Parathyroid adenoma (tissue), 2 donors: ENCODE measurements at regions not wholly inside any gene's neighbourhood (a gene's known extent, or its start where the extent isn't known, plus 50 kb on each side); places are given as distances from the start of the nearest gene placed in this dataset.

ENCODE experiments used
- H2AFZ ChIP-seq: fragments of 300-600 bp; sonication (generic); one replicate; pipeline ENCODE4 v1.7.0; 2017; ENCODE audit warnings: antibody characterized with exemption, mild to moderate bottlenecking
- H3K27ac ChIP-seq: fragments of 300-600 bp; sonication (generic); one replicate; pipeline ENCODE4 v1.7.0; 2017
- H3K27me3 ChIP-seq: fragments of 300-600 bp; sonication (generic); one replicate; pipeline ENCODE4 v1.7.0; 2017; ENCODE audit warnings: low read length; ENCODE audit not compliant: control insufficient read depth, insufficient read depth
- H3K36me3 ChIP-seq: fragments of 300-600 bp; sonication (generic); one replicate; pipeline ENCODE4 v1.7.0; 2017; ENCODE audit warnings: low read length; ENCODE audit not compliant: control insufficient read depth, insufficient read depth
- H3K4me1 ChIP-seq: fragments of 300-600 bp; sonication (generic); one replicate; pipeline ENCODE4 v1.7.0; 2017; ENCODE audit warnings: control low read depth
- H3K4me2 ChIP-seq: fragments of 300-600 bp; sonication (generic); one replicate; pipeline ENCODE4 v1.7.0; 2017; ENCODE audit warnings: low read length
- H3K4me3 ChIP-seq: fragments of 300-600 bp; sonication (generic); one replicate; pipeline ENCODE4 v1.7.0; 2017; ENCODE audit warnings: low read depth, low read length
- H3K79me2 ChIP-seq: fragments of 300-600 bp; sonication (generic); one replicate; pipeline ENCODE4 v1.7.0; 2017; ENCODE audit warnings: control low read depth
- H3K9ac ChIP-seq: fragments of 300-600 bp; sonication (generic); one replicate; pipeline ENCODE4 v1.7.0; 2017; ENCODE audit warnings: mild to moderate bottlenecking
- H3K9me3 ChIP-seq: fragments of 300-600 bp; sonication (generic); one replicate; pipeline ENCODE4 v1.7.0; 2017; ENCODE audit warnings: low read length; ENCODE audit not compliant: control insufficient read depth
- CTCF ChIP-seq: fragments of 300-600 bp; sonication (generic); IDR thresholded peaks from one replicate; pipeline ENCODE4 v1.7.0; 2017; ENCODE audit warnings: antibody characterized with exemption, mild to moderate bottlenecking
- donor health status: primary hyperparathyroidism.

- H2AFZ ChIP-seq = no peak overlapping the region
- no peak overlapping the region for H3K27ac ChIP-seq
- no peak overlapping the region for H3K4me2 ChIP-seq
- H3K4me1 ChIP-seq = no peaks in the 10 kb centered on the region
- no peaks in the 10 kb centered on the region for H3K9me3 ChIP-seq
- no peak overlapping the region for H3K4me3 ChIP-seq
- H3K9ac ChIP-seq = no peak overlapping the region
- TF ChIP-seq CTCF = no peak
- no peaks in the 10 kb centered on the region for H3K27me3 ChIP-seq
- H3K79me2 ChIP-seq = no peaks in the 10 kb centered on the region
- H3K36me3 ChIP-seq = no peaks in the 10 kb centered on the region
These were observed 693.9 kb downstream of the SATB2 start for GRCh38 chr2:198763793-198764192.

- H3K4me2 ChIP-seq = no peak overlapping the region
- H3K36me3 ChIP-seq = no peaks in the 10 kb centered on the region
- H3K79me2 ChIP-seq = no peaks in the 10 kb centered on the region
- H3K27me3 ChIP-seq = no peaks in the 10 kb centered on the region
- H3K4me3 ChIP-seq = no peak overlapping the region
- no peaks in the 10 kb centered on the region for H3K9me3 ChIP-seq
- H3K4me1 ChIP-seq = no peaks in the 10 kb centered on the region
- H2AFZ ChIP-seq = no peak overlapping the region
- no peak for TF ChIP-seq CTCF
- H3K9ac ChIP-seq = no peak overlapping the region
- no peak overlapping the region for H3K27ac ChIP-seq
These were observed 695.3 kb downstream of the SATB2 start for GRCh38 chr2:198762441-198762840.

- no peaks in the 10 kb centered on the region for H3K9me3 ChIP-seq
- no peak overlapping the region for H3K4me2 ChIP-seq
- H2AFZ ChIP-seq = no peak overlapping the region
- H3K36me3 ChIP-seq = no peaks in the 10 kb centered on the region
- H3K27me3 ChIP-seq = no peaks in the 10 kb centered on the region
- no peak overlapping the region for H3K4me3 ChIP-seq
- no peaks in the 10 kb centered on the region for H3K79me2 ChIP-seq
- no peak overlapping the region for H3K27ac ChIP-seq
- TF ChIP-seq CTCF = no peak
- H3K4me1 ChIP-seq = no peaks in the 10 kb centered on the region
- H3K9ac ChIP-seq = no peak overlapping the region
These were observed 700.7 kb downstream of the SATB2 start for GRCh38 chr2:198757069-198757468.

- no peak overlapping the region for H3K4me3 ChIP-seq
- no peak for TF ChIP-seq CTCF
- no peaks in the 10 kb centered on the region for H3K27me3 ChIP-seq
- H3K4me1 ChIP-seq = no peaks in the 10 kb centered on the region
- H3K4me2 ChIP-seq = no peak overlapping the region
- no peak overlapping the region for H3K27ac ChIP-seq
- H3K9me3 ChIP-seq = no peaks in the 10 kb centered on the region
- no peak overlapping the region for H2AFZ ChIP-seq
- H3K36me3 ChIP-seq = no peaks in the 10 kb centered on the region
- no peak overlapping the region for H3K9ac ChIP-seq
- H3K79me2 ChIP-seq = no peaks in the 10 kb centered on the region
These were observed 701.6 kb downstream of the SATB2 start for GRCh38 chr2:198756166-198756565.

GRCh38 chr2:198753101-198753500 lies 704.6 kb downstream of the SATB2 start:
- no peak overlapping the region for H3K27ac ChIP-seq
- no peak overlapping the region for H3K4me3 ChIP-seq
- no peaks in the 10 kb centered on the region for H3K36me3 ChIP-seq
- TF ChIP-seq CTCF = no peak
- no peak overlapping the region for H3K9ac ChIP-seq
- no peak overlapping the region for H2AFZ ChIP-seq
- H3K27me3 ChIP-seq = no peaks in the 10 kb centered on the region
- no peaks in the 10 kb centered on the region for H3K4me1 ChIP-seq
- H3K9me3 ChIP-seq = no peaks in the 10 kb centered on the region
- no peak overlapping the region for H3K4me2 ChIP-seq
- H3K79me2 ChIP-seq = no peaks in the 10 kb centered on the region
